ENCODE measurements at regions not wholly inside any gene's neighbourhood (a gene's known extent, or its start where the extent isn't known, plus 50 kb on each side); places are given as distances from the start of the nearest gene placed in this dataset.

GRCh38 chr1:118661769-118662320 lies 326.3 kb downstream of the TBX15 start:
- no peaks in the 10 kb centered on the region for H3K9me3 ChIP-seq (ENCODE audit: control extremely low read depth in 1 of 5, control insufficient read depth in 4 of 5, insufficient read depth in 2 of 5, low read depth in 1 of 5, low read length in 4 of 5)
- no peaks in the 10 kb centered on the region for H3K27me3 ChIP-seq (replicated peaks in 2 of 5; ENCODE audit: control insufficient read depth in 4 of 5, insufficient read depth in 5 of 5, low read length in 4 of 5)
- ChIA-PET CTCF (interaction anchor here (1.3 kb wide), 1 partner anchor 11 kb away, joined by 3 read pairs; no protein-coding TSS in a partner anchor), POLR2A (no interaction called here)
- no peak overlapping the region for H3K4me3 ChIP-seq (ENCODE audit: control insufficient read depth in 1 of 7, extremely low read depth in 1 of 7, insufficient read depth in 4 of 7, low read depth in 2 of 7, low read length in 6 of 7)
- H3K4me1 ChIP-seq (ENCODE audit: control extremely low read depth in 1 of 4, control insufficient read depth in 4 of 4, insufficient read depth in 4 of 4, low read length in 3 of 4) = no peaks in the 10 kb centered on the region
- no peak overlapping the region for H3K27ac ChIP-seq (ENCODE audit: insufficient read depth in 1 of 2, low read depth in 1 of 2, low read length in 2 of 2, poor library complexity in 1 of 2, severe bottlenecking in 2 of 2)
- DNase-seq = no peak
- H3K36me3 ChIP-seq (ENCODE audit: control insufficient read depth in 4 of 4, insufficient read depth in 4 of 4, low read length in 3 of 4) = no peaks in the 10 kb centered on the region
- 100% methylated on average over 1 of the region's 2 CpGs for WGBS (ENCODE audit: insufficient coverage)

GRCh38 chr1:118660769-118661168 lies 327.4 kb downstream of the TBX15 start:
- 20% methylated on average over 1 of the region's 1 CpG for WGBS (ENCODE audit: insufficient coverage)
- no peak overlapping the region for H3K4me3 ChIP-seq (ENCODE audit: control insufficient read depth in 1 of 7, extremely low read depth in 1 of 7, insufficient read depth in 4 of 7, low read depth in 2 of 7, low read length in 6 of 7)
- no peaks in the 10 kb centered on the region for H3K36me3 ChIP-seq (ENCODE audit: control insufficient read depth in 4 of 4, insufficient read depth in 4 of 4, low read length in 3 of 4)
- H3K27ac ChIP-seq (ENCODE audit: insufficient read depth in 1 of 2, low read depth in 1 of 2, low read length in 2 of 2, poor library complexity in 1 of 2, severe bottlenecking in 2 of 2) = no peak overlapping the region
- no peaks in the 10 kb centered on the region for H3K4me1 ChIP-seq (ENCODE audit: control extremely low read depth in 1 of 4, control insufficient read depth in 4 of 4, insufficient read depth in 4 of 4, low read length in 3 of 4)
- H3K27me3 ChIP-seq (replicated peaks in 2 of 5; ENCODE audit: control insufficient read depth in 4 of 5, insufficient read depth in 5 of 5, low read length in 4 of 5) = no peaks in the 10 kb centered on the region
- no peak for DNase-seq
- POLR2A ChIA-PET = no interaction called here
- H3K9me3 ChIP-seq (ENCODE audit: control extremely low read depth in 1 of 5, control insufficient read depth in 4 of 5, insufficient read depth in 2 of 5, low read depth in 1 of 5, low read length in 4 of 5) = no peaks in the 10 kb centered on the region
- CTCF ChIA-PET = no interaction called here

GRCh38 chr1:118659646-118660045 lies 328.5 kb downstream of the TBX15 start:
- no peaks in the 10 kb centered on the region for H3K27me3 ChIP-seq (replicated peaks in 2 of 5; ENCODE audit: control insufficient read depth in 4 of 5, insufficient read depth in 5 of 5, low read length in 4 of 5)
- no peaks in the 10 kb centered on the region for H3K36me3 ChIP-seq (ENCODE audit: control insufficient read depth in 4 of 4, insufficient read depth in 4 of 4, low read length in 3 of 4)
- CTCF ChIA-PET = no interaction called here
- H3K4me1 ChIP-seq (ENCODE audit: control extremely low read depth in 1 of 4, control insufficient read depth in 4 of 4, insufficient read depth in 4 of 4, low read length in 3 of 4) = no peaks in the 10 kb centered on the region
- H3K27ac ChIP-seq (ENCODE audit: insufficient read depth in 1 of 2, low read depth in 1 of 2, low read length in 2 of 2, poor library complexity in 1 of 2, severe bottlenecking in 2 of 2) = no peak overlapping the region
- no peaks in the 10 kb centered on the region for H3K9me3 ChIP-seq (ENCODE audit: control extremely low read depth in 1 of 5, control insufficient read depth in 4 of 5, insufficient read depth in 2 of 5, low read depth in 1 of 5, low read length in 4 of 5)
- POLR2A ChIA-PET = no interaction called here
- no peak overlapping the region for H3K4me3 ChIP-seq (ENCODE audit: control insufficient read depth in 1 of 7, extremely low read depth in 1 of 7, insufficient read depth in 4 of 7, low read depth in 2 of 7, low read length in 6 of 7)
- DNase-seq = no peak
- 73% methylated on average over 1 of the region's 3 CpGs for WGBS (ENCODE audit: insufficient coverage)

- ChIA-PET POLR2A (no interaction called here), CTCF (interaction anchor here (0.8 kb wide), 1 partner anchor 11 kb away, joined by 3 read pairs; no protein-coding TSS in a partner anchor)
- Histone ChIP-seq H3K36me3 (ENCODE audit: control insufficient read depth in 4 of 4, insufficient read depth in 4 of 4, low read length in 3 of 4) (no peaks in the 10 kb centered on the region), H3K9me3 (ENCODE audit: control extremely low read depth in 1 of 5, control insufficient read depth in 4 of 5, insufficient read depth in 2 of 5, low read depth in 1 of 5, low read length in 4 of 5) (no peaks in the 10 kb centered on the region), H3K4me3 (ENCODE audit: control insufficient read depth in 1 of 7, extremely low read depth in 1 of 7, insufficient read depth in 4 of 7, low read depth in 2 of 7, low read length in 6 of 7) (no peak overlapping the region), H3K27ac (ENCODE audit: insufficient read depth in 1 of 2, low read depth in 1 of 2, low read length in 2 of 2, poor library complexity in 1 of 2, severe bottlenecking in 2 of 2) (no peak overlapping the region), H3K4me1 (ENCODE audit: control extremely low read depth in 1 of 4, control insufficient read depth in 4 of 4, insufficient read depth in 4 of 4, low read length in 3 of 4) (no peaks in the 10 kb centered on the region), H3K27me3 (replicated peaks in 2 of 5; ENCODE audit: control insufficient read depth in 4 of 5, insufficient read depth in 5 of 5, low read length in 4 of 5) (no peaks in the 10 kb centered on the region)
- no peak for DNase-seq
- WGBS (ENCODE audit: insufficient coverage) = 100% methylated on average over 2 of the region's 7 CpGs
These were observed 337.9 kb downstream of the TBX15 start for GRCh38 chr1:118650107-118650807.

GRCh38 chr1:118649369-118650106 lies 338.6 kb downstream of the TBX15 start:
- H3K4me1 ChIP-seq (ENCODE audit: control extremely low read depth in 1 of 4, control insufficient read depth in 4 of 4, insufficient read depth in 4 of 4, low read length in 3 of 4) = no peaks in the 10 kb centered on the region
- no peak for DNase-seq
- 100% methylated on average over 1 of the region's 4 CpGs for WGBS (ENCODE audit: insufficient coverage)
- ChIA-PET CTCF (no interaction called here), POLR2A (no interaction called here)
- H3K9me3 ChIP-seq (ENCODE audit: control extremely low read depth in 1 of 5, control insufficient read depth in 4 of 5, insufficient read depth in 2 of 5, low read depth in 1 of 5, low read length in 4 of 5) = no peaks in the 10 kb centered on the region
- no peak overlapping the region for H3K27ac ChIP-seq (ENCODE audit: insufficient read depth in 1 of 2, low read depth in 1 of 2, low read length in 2 of 2, poor library complexity in 1 of 2, severe bottlenecking in 2 of 2)
- H3K27me3 ChIP-seq (replicated peaks in 2 of 5; ENCODE audit: control insufficient read depth in 4 of 5, insufficient read depth in 5 of 5, low read length in 4 of 5) = no peaks in the 10 kb centered on the region
- H3K4me3 ChIP-seq (ENCODE audit: control insufficient read depth in 1 of 7, extremely low read depth in 1 of 7, insufficient read depth in 4 of 7, low read depth in 2 of 7, low read length in 6 of 7) = no peak overlapping the region
- no peaks in the 10 kb centered on the region for H3K36me3 ChIP-seq (ENCODE audit: control insufficient read depth in 4 of 4, insufficient read depth in 4 of 4, low read length in 3 of 4)

GRCh38 chr1:118636004-118636403 lies 352.1 kb downstream of the TBX15 start:
- H3K4me3 ChIP-seq (ENCODE audit: control insufficient read depth in 1 of 7, extremely low read depth in 1 of 7, insufficient read depth in 4 of 7, low read depth in 2 of 7, low read length in 6 of 7) = no peak overlapping the region
- DNase-seq = no peak
- H3K4me1 ChIP-seq (ENCODE audit: control extremely low read depth in 1 of 4, control insufficient read depth in 4 of 4, insufficient read depth in 4 of 4, low read length in 3 of 4) = no peaks in the 10 kb centered on the region
- ChIA-PET POLR2A (no interaction called here), CTCF (interaction anchor here (1.1 kb wide), 1 partner anchor 569 kb away, joined by 3 read pairs; no protein-coding TSS in a partner anchor)
- no peaks in the 10 kb centered on the region for H3K27me3 ChIP-seq (replicated peaks in 2 of 5; ENCODE audit: control insufficient read depth in 4 of 5, insufficient read depth in 5 of 5, low read length in 4 of 5)
- H3K27ac ChIP-seq (ENCODE audit: insufficient read depth in 1 of 2, low read depth in 1 of 2, low read length in 2 of 2, poor library complexity in 1 of 2, severe bottlenecking in 2 of 2) = no peak overlapping the region
- peaks cover 0 to 3% (median 0%) of the 10 kb centered on the region in 5 experiments for H3K9me3 ChIP-seq (ENCODE audit: control extremely low read depth in 1 of 5, control insufficient read depth in 4 of 5, insufficient read depth in 2 of 5, low read depth in 1 of 5, low read length in 4 of 5)
- no peaks in the 10 kb centered on the region for H3K36me3 ChIP-seq (ENCODE audit: control insufficient read depth in 4 of 4, insufficient read depth in 4 of 4, low read length in 3 of 4)

- no peaks in the 10 kb centered on the region for H3K36me3 ChIP-seq (ENCODE audit: control insufficient read depth in 4 of 4, insufficient read depth in 4 of 4, low read length in 3 of 4)
- no peak overlapping the region for H3K27ac ChIP-seq (ENCODE audit: insufficient read depth in 1 of 2, low read depth in 1 of 2, low read length in 2 of 2, poor library complexity in 1 of 2, severe bottlenecking in 2 of 2)
- DNase-seq = no peak
- no peaks in the 10 kb centered on the region for H3K4me1 ChIP-seq (ENCODE audit: control extremely low read depth in 1 of 4, control insufficient read depth in 4 of 4, insufficient read depth in 4 of 4, low read length in 3 of 4)
- CTCF ChIA-PET = no interaction called here
- no peak overlapping the region for H3K4me3 ChIP-seq (ENCODE audit: control insufficient read depth in 1 of 7, extremely low read depth in 1 of 7, insufficient read depth in 4 of 7, low read depth in 2 of 7, low read length in 6 of 7)
- no peaks in the 10 kb centered on the region for H3K9me3 ChIP-seq (ENCODE audit: control extremely low read depth in 1 of 5, control insufficient read depth in 4 of 5, insufficient read depth in 2 of 5, low read depth in 1 of 5, low read length in 4 of 5)
- POLR2A ChIA-PET = no interaction called here
- no peaks in the 10 kb centered on the region for H3K27me3 ChIP-seq (replicated peaks in 2 of 5; ENCODE audit: control insufficient read depth in 4 of 5, insufficient read depth in 5 of 5, low read length in 4 of 5)
- WGBS (ENCODE audit: insufficient coverage) = no CpG with 5 or more reads among the region's 2 CpGs
These were observed 360.7 kb downstream of the TBX15 start for GRCh38 chr1:118627435-118627834.

All from common myeloid progenitor, CD34-positive (primary cell).